Kidney (tissue), 13 donors: ENCODE measurements at regions not wholly inside any gene's neighbourhood (a gene's known extent, or its start where the extent isn't known, plus 50 kb on each side); places are given as distances from the start of the nearest gene placed in this dataset.

Experiments
- DNase-seq, 5 donors: peaks; one replicate each; pipeline ENCODE4 v3.0.0-alpha.2; 2013 to 2020
- FAIRE-seq: peaks from 2 replicates; lab custom pipeline; 2012; peaks lifted over from hg19 to GRCh38; lab: Jason Lieb, UNC
- H3K27ac ChIP-seq, 2 donors: one replicate each; pipeline ENCODE4 v1.7.0; 2013; ENCODE audit warnings: low read depth in 2 of 2, low read length in 2 of 2, inconsistent platforms in 1 of 2
- H3K27me3 ChIP-seq: one replicate; pipeline ENCODE4 v1.7.1; 2013; ENCODE audit warnings: low read length, inconsistent platforms; ENCODE audit not compliant: control insufficient read depth, insufficient read depth
- H3K36me3 ChIP-seq, 3 donors: one replicate each; pipeline versions ENCODE4 v1.7.0 to v1.7.1; 2013; ENCODE audit warnings: low read length in 3 of 3, control low read depth in 1 of 3, inconsistent platforms in 1 of 3; ENCODE audit not compliant: insufficient read depth in 3 of 3, control insufficient read depth in 2 of 3
- H3K4me1 ChIP-seq, 3 donors: one replicate each; pipeline versions ENCODE4 v1.7.0 to v1.7.1; 2013; ENCODE audit warnings: low read length in 3 of 3, inconsistent platforms in 1 of 3, low read depth in 1 of 3; ENCODE audit not compliant: control insufficient read depth in 2 of 3, insufficient read depth in 2 of 3
- H3K4me3 ChIP-seq, 3 donors: one replicate each; pipeline versions ENCODE4 v1.7.0 to v1.8.1; 2013; ENCODE audit warnings: low read length in 3 of 3, control low read depth in 1 of 3, inconsistent platforms in 1 of 3
- H3K9ac ChIP-seq, 3 donors: one replicate each; pipeline versions ENCODE4 v1.7.0 to v1.7.1; 2013; ENCODE audit warnings: low read length in 3 of 3, control low read depth in 1 of 3, inconsistent platforms in 1 of 3
- H3K9me3 ChIP-seq, 3 donors: one replicate each; pipeline versions ENCODE4 v1.7.0 to v1.7.1; 2013; ENCODE audit warnings: low read length in 3 of 3, control low read depth in 1 of 3, inconsistent platforms in 1 of 3; ENCODE audit not compliant: control insufficient read depth in 2 of 3, insufficient read depth in 1 of 3
- intact Hi-C: fragments of 100-400 bp; cut with DNase I; formaldehyde crosslinking; loops from one replicate; pipeline ENCODE4 v1.11.1; 2022
- TF ChIP-seq, protein P1 (sequence below): IDR thresholded peaks from 3 replicates; pipeline ENCODE4 v1.5.1; 2012; ENCODE audit warnings: mild to moderate bottlenecking, moderate library complexity, borderline replicate concordance; ENCODE audit not compliant: insufficient read depth; ENCODE audit errors: extremely low read depth
- donor health status: control.
- donor health status: control.
- donor health status: control.
- donor health status: control.
- donor health status: control.
- donor health status: DM: yes; HTN: yes; CAD: no.
- donor health status: Normal renal cell carcinoma (clear cell type).

DNA sequence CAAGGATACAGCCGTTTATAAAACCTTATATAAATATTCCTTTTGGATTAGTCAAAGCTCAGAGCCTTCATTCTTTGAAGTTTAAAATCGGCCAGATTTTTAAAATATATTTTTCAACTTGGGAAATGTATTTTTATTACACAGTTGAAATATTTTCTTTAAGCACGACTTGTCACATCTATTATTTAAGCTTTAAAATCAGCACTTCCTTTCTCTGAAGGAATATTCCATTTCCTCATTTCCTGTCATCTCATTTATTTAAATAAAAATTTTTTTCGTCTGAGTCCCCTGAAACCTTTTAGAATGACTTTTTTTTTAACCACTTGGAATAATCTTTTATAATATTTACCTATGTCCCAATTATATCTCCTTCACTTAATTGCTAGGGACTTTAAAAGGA lies 107.5 kb upstream of the PDE3A start:
- Histone ChIP-seq H3K4me3 (no peak overlapping the region), H3K36me3 (no peaks in the 10 kb centered on the region), H3K27me3 (no peaks in the 10 kb centered on the region), H3K27ac (no peak overlapping the region), H3K9me3 (no peaks in the 10 kb centered on the region), H3K4me1 (no peaks in the 10 kb centered on the region), H3K9ac (no peak overlapping the region)
- FAIRE-seq (peak; percentile 29), DNase-seq (peak in 1 of 5 donors; percentile 4)
- TF ChIP-seq, protein P1, sequence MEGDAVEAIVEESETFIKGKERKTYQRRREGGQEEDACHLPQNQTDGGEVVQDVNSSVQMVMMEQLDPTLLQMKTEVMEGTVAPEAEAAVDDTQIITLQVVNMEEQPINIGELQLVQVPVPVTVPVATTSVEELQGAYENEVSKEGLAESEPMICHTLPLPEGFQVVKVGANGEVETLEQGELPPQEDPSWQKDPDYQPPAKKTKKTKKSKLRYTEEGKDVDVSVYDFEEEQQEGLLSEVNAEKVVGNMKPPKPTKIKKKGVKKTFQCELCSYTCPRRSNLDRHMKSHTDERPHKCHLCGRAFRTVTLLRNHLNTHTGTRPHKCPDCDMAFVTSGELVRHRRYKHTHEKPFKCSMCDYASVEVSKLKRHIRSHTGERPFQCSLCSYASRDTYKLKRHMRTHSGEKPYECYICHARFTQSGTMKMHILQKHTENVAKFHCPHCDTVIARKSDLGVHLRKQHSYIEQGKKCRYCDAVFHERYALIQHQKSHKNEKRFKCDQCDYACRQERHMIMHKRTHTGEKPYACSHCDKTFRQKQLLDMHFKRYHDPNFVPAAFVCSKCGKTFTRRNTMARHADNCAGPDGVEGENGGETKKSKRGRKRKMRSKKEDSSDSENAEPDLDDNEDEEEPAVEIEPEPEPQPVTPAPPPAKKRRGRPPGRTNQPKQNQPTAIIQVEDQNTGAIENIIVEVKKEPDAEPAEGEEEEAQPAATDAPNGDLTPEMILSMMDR = no peak
- intact Hi-C loops = no loop called here

DNA sequence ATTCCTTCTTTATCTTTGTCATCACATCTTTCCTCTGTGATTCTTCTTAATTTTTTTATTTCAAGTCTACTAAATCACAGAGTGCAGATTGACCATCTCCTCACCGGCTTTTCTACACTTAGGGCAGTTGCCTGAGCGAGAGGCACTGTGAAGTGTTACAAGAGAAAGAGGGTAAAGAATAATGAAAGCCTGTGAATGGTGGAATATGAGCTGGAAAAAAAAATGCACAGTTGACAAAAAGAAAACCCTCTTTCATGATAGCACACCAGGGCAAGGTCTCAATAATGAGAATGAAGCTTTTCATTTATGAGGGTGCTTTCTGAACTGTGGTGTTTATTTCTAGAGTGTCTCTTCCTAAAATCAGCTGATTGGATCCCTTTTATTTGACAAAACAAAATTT lies 106.2 kb upstream of the PDE3A start:
- Histone ChIP-seq H3K36me3 (no peaks in the 10 kb centered on the region), H3K9ac (no peak overlapping the region), H3K27me3 (no peaks in the 10 kb centered on the region), H3K9me3 (no peaks in the 10 kb centered on the region), H3K27ac (no peak overlapping the region), H3K4me3 (no peak overlapping the region), H3K4me1 (no peaks in the 10 kb centered on the region)
- DNase-seq (no peak), FAIRE-seq (no peak)
- TF ChIP-seq, protein P1 = no peak
- intact Hi-C loops = no loop called here

DNA sequence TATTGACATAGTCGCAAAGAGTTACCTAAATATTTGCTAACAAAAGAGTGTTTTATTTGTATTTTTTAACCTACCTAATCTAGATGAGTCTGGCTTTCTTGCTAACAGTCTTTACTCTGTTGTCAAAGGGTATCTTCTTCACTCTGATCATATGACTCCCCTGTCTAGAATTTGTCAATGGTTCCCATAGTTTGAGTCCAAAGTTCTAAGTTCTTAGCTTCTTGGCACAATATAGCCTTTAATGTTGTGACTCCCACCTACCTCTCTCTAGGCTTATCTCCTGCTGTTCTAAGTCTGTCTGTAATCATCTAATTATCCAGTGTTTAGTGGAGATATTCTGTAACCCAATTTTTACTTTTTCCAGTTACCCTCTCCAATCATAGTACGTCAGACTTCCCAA lies 104.3 kb upstream of the PDE3A start:
- Histone ChIP-seq H3K4me3 (no peak overlapping the region), H3K9me3 (no peaks in the 10 kb centered on the region), H3K9ac (no peak overlapping the region), H3K27ac (no peak overlapping the region), H3K36me3 (no peaks in the 10 kb centered on the region), H3K4me1 (no peaks in the 10 kb centered on the region), H3K27me3 (no peaks in the 10 kb centered on the region)
- no peak for DNase-seq
- FAIRE-seq = no peak
- TF ChIP-seq, protein P1 = no peak
- intact Hi-C loops = no loop called here

GRCh38 chr12:20264608-20265114 lies 103.7 kb upstream of the PDE3A start:
- TF ChIP-seq, protein P1 = no peak
- Histone ChIP-seq H3K4me3 (no peak overlapping the region), H3K27me3 (no peaks in the 10 kb centered on the region), H3K9me3 (no peaks in the 10 kb centered on the region), H3K9ac (no peak overlapping the region), H3K36me3 (no peaks in the 10 kb centered on the region), H3K27ac (no peak overlapping the region), H3K4me1 (no peaks in the 10 kb centered on the region)
- DNase-seq (peak in 1 of 5 donors; percentile 2), FAIRE-seq (no peak)
- intact Hi-C loops = no loop called here
